Liver (tissue), 3 donors: ENCODE measurements at regions not wholly inside any gene's neighbourhood (a gene's known extent, or its start where the extent isn't known, plus 50 kb on each side); places are given as distances from the start of the nearest gene placed in this dataset.

Experiments used
- CTCF ChIP-seq: fragments of 150-350 bp; IDR thresholded peaks from 2 replicates; pipeline ENCODE4 v1.5.1; 2017; ENCODE audit warnings: improper control_type of control experiment, low read depth, low read length; ENCODE audit not compliant: missing input control
- MAX ChIP-seq: IDR thresholded peaks from 2 replicates; pipeline ENCODE4 v1.6.1; 2016; ENCODE audit warnings: antibody characterized with exemption
- NR2F2 ChIP-seq: IDR thresholded peaks from 2 replicates; pipeline ENCODE4 v1.6.1; 2016; ENCODE audit warnings: antibody characterized with exemption
- SP1 ChIP-seq: IDR thresholded peaks from 2 replicates; pipeline ENCODE4 v1.6.1; 2018; ENCODE audit warnings: antibody characterized with exemption, mild to moderate bottlenecking
- TAF1 ChIP-seq: conservative IDR thresholded peaks from 2 replicates; pipeline ENCODE4 v1.6.1; 2016; ENCODE audit warnings: antibody characterized with exemption, mild to moderate bottlenecking
- YY1 ChIP-seq: IDR thresholded peaks from 2 replicates; pipeline ENCODE4 v1.6.1; 2016; ENCODE audit warnings: antibody characterized with exemption, mild to moderate bottlenecking
- TF ChIP-seq, protein P1 (sequence below): IDR thresholded peaks from 2 replicates; pipeline ENCODE4 v1.6.1; 2016; ENCODE audit warnings: antibody characterized with exemption
- TF ChIP-seq, protein P2 (sequence below): IDR thresholded peaks from 2 replicates; pipeline ENCODE4 v1.6.1; 2016; ENCODE audit warnings: antibody characterized with exemption, mild to moderate bottlenecking
- donor health status: healthy.
- donor health status: healthy.

GRCh38 chr2:107182981-107183380 is 297.0 kb upstream of the ST6GAL2 start:
- TF ChIP-seq, protein P1, sequence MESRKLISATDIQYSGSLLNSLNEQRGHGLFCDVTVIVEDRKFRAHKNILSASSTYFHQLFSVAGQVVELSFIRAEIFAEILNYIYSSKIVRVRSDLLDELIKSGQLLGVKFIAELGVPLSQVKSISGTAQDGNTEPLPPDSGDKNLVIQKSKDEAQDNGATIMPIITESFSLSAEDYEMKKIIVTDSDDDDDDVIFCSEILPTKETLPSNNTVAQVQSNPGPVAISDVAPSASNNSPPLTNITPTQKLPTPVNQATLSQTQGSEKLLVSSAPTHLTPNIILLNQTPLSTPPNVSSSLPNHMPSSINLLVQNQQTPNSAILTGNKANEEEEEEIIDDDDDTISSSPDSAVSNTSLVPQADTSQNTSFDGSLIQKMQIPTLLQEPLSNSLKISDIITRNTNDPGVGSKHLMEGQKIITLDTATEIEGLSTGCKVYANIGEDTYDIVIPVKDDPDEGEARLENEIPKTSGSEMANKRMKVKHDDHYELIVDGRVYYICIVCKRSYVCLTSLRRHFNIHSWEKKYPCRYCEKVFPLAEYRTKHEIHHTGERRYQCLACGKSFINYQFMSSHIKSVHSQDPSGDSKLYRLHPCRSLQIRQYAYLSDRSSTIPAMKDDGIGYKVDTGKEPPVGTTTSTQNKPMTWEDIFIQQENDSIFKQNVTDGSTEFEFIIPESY: no peak
- TF ChIP-seq CTCF: no peak
- TF ChIP-seq TAF1: no peak
- no peak for TF ChIP-seq SP1
- TF ChIP-seq, protein P2, sequence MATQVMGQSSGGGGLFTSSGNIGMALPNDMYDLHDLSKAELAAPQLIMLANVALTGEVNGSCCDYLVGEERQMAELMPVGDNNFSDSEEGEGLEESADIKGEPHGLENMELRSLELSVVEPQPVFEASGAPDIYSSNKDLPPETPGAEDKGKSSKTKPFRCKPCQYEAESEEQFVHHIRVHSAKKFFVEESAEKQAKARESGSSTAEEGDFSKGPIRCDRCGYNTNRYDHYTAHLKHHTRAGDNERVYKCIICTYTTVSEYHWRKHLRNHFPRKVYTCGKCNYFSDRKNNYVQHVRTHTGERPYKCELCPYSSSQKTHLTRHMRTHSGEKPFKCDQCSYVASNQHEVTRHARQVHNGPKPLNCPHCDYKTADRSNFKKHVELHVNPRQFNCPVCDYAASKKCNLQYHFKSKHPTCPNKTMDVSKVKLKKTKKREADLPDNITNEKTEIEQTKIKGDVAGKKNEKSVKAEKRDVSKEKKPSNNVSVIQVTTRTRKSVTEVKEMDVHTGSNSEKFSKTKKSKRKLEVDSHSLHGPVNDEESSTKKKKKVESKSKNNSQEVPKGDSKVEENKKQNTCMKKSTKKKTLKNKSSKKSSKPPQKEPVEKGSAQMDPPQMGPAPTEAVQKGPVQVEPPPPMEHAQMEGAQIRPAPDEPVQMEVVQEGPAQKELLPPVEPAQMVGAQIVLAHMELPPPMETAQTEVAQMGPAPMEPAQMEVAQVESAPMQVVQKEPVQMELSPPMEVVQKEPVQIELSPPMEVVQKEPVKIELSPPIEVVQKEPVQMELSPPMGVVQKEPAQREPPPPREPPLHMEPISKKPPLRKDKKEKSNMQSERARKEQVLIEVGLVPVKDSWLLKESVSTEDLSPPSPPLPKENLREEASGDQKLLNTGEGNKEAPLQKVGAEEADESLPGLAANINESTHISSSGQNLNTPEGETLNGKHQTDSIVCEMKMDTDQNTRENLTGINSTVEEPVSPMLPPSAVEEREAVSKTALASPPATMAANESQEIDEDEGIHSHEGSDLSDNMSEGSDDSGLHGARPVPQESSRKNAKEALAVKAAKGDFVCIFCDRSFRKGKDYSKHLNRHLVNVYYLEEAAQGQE: no peak
- no peak for TF ChIP-seq MAX
- TF ChIP-seq YY1: no peak
- TF ChIP-seq NR2F2: no peak
